ENCODE measurements at regions not wholly inside any gene's neighbourhood (a gene's known extent, or its start where the extent isn't known, plus 50 kb on each side); places are given as distances from the start of the nearest gene placed in this dataset.

GRCh38 chr10:117689566-117689965 is 147.0 kb downstream of the EMX2 start:
- no peaks in the 10 kb centered on the region for H3K27me3 ChIP-seq (replicated peaks)
- no peaks in the 10 kb centered on the region for H3K36me3 ChIP-seq (replicated peaks)
- no peak overlapping the region for H3K4me3 ChIP-seq (ENCODE audit: low read depth, low read length)
- no peak for TF ChIP-seq CTCF (IDR thresholded peaks at IDR 0.05; ENCODE audit: low read depth, low read length, missing control alignments)
- peak; percentile 11 for DNase-seq
- no peak overlapping the region for H3K27ac ChIP-seq
- in situ Hi-C loops (cut with HindIII; ENCODE audit: low pct_ligation_motif_present, low sequenced_read_pairs) = no loop called here

- H3K27ac ChIP-seq = no peak overlapping the region
- TF ChIP-seq CTCF (IDR thresholded peaks at IDR 0.05; ENCODE audit: low read depth, low read length, missing control alignments) = no peak
- H3K36me3 ChIP-seq (replicated peaks) = no peaks in the 10 kb centered on the region
- H3K27me3 ChIP-seq (replicated peaks) = no peaks in the 10 kb centered on the region
- in situ Hi-C loops (cut with HindIII; ENCODE audit: low pct_ligation_motif_present, low sequenced_read_pairs) = no loop called here
- H3K4me3 ChIP-seq (ENCODE audit: low read depth, low read length) = no peak overlapping the region
- no peak for DNase-seq
Observed at GRCh38 chr10:117690359-117690758, 147.8 kb downstream of the EMX2 start.

GRCh38 chr10:117694190-117694589 is 151.6 kb downstream of the EMX2 start:
- no peak overlapping the region for H3K27ac ChIP-seq
- TF ChIP-seq CTCF (IDR thresholded peaks at IDR 0.05; ENCODE audit: low read depth, low read length, missing control alignments) = no peak
- no peak for DNase-seq
- H3K27me3 ChIP-seq (replicated peaks) = no peaks in the 10 kb centered on the region
- no peaks in the 10 kb centered on the region for H3K36me3 ChIP-seq (replicated peaks)
- H3K4me3 ChIP-seq (ENCODE audit: low read depth, low read length) = no peak overlapping the region
- in situ Hi-C loops (cut with HindIII; ENCODE audit: low pct_ligation_motif_present, low sequenced_read_pairs) = no loop called here

- Histone ChIP-seq H3K27me3 (replicated peaks) (no peaks in the 10 kb centered on the region), H3K4me3 (ENCODE audit: low read depth, low read length) (no peak overlapping the region), H3K36me3 (replicated peaks) (no peaks in the 10 kb centered on the region), H3K27ac (no peak overlapping the region)
- TF ChIP-seq CTCF (IDR thresholded peaks at IDR 0.05; ENCODE audit: low read depth, low read length, missing control alignments) = no peak
- DNase-seq = no peak
- in situ Hi-C loops (cut with HindIII; ENCODE audit: low pct_ligation_motif_present, low sequenced_read_pairs) = no loop called here
Observed at GRCh38 chr10:117697402-117697801, 154.9 kb downstream of the EMX2 start.

- Histone ChIP-seq H3K27me3 (replicated peaks) (no peaks in the 10 kb centered on the region), H3K36me3 (replicated peaks) (no peaks in the 10 kb centered on the region), H3K4me3 (ENCODE audit: low read depth, low read length) (no peak overlapping the region), H3K27ac (no peak overlapping the region)
- DNase-seq = no peak
- in situ Hi-C loops (cut with HindIII; ENCODE audit: low pct_ligation_motif_present, low sequenced_read_pairs) = no loop called here
- no peak for TF ChIP-seq CTCF (IDR thresholded peaks at IDR 0.05; ENCODE audit: low read depth, low read length, missing control alignments)
Observed at GRCh38 chr10:117698809-117699208, 156.3 kb downstream of the EMX2 start.

GRCh38 chr10:117699436-117700075 is 157.0 kb downstream of the EMX2 start:
- in situ Hi-C loops (cut with HindIII; ENCODE audit: low pct_ligation_motif_present, low sequenced_read_pairs) = no loop called here
- DNase-seq = no peak

More at GRCh38 chr10:117699436-117700075, 157.0 kb downstream of the EMX2 start:
- no peaks in the 10 kb centered on the region for H3K27me3 ChIP-seq (replicated peaks)
- TF ChIP-seq CTCF (IDR thresholded peaks at IDR 0.05; ENCODE audit: low read depth, low read length, missing control alignments) = no peak
- H3K36me3 ChIP-seq (replicated peaks) = no peaks in the 10 kb centered on the region
- no peak overlapping the region for H3K27ac ChIP-seq
- no peak overlapping the region for H3K4me3 ChIP-seq (ENCODE audit: low read depth, low read length)

Measured in brain microvascular endothelial cell (primary cell).